HepG2 (cell line): ENCODE measurements at regions not wholly inside any gene's neighbourhood (a gene's known extent, or its start where the extent isn't known, plus 50 kb on each side); places are given as distances from the start of the nearest gene placed in this dataset.

ENCODE experiments used
- CBX5 ChIP-seq: sonication (generic); formaldehyde crosslinking; IDR thresholded peaks from 2 replicates; pipeline ENCODE4 v1.4.0; 2020; ENCODE audit warnings: missing genetic modification reagents, borderline replicate concordance
- CTCF ChIP-seq: sonication (generic); formaldehyde crosslinking; IDR thresholded peaks from 2 replicates; pipeline ENCODE4 v1.5.0; 2020; ENCODE audit warnings: mild to moderate bottlenecking, missing genetic modification reagents, moderate library complexity
- FOXJ3 ChIP-seq: sonication (generic); formaldehyde crosslinking; IDR thresholded peaks from 2 replicates; pipeline ENCODE4 v1.4.0; 2020; ENCODE audit warnings: missing genetic modification reagents, mild to moderate bottlenecking, borderline replicate concordance
- FOXP1 ChIP-seq, 2 experiments: fragments of 450-650 bp in 1 of 2; IDR thresholded peaks; 2 replicates each; pipeline ENCODE4 v1.6.1; 2017 to 2018; ENCODE audit warnings: antibody characterized with exemption in 1 of 2
- NPAS2 ChIP-seq: sonication (generic); formaldehyde crosslinking; IDR thresholded peaks from 2 replicates; pipeline ENCODE4 v1.8.0; 2022; ENCODE audit warnings: mild to moderate bottlenecking, missing genetic modification reagents, borderline replicate concordance
- PLRG1 ChIP-seq: fragments of 450-650 bp; conservative IDR thresholded peaks from 2 replicates; pipeline ENCODE4 v1.6.1; 2016
- POLR2A ChIP-seq, 2 experiments: IDR thresholded peaks; 2 replicates each; pipeline ENCODE4 v1.6.1; 2011; ENCODE audit warnings: low read depth in 2 of 2, low read length in 2 of 2, mild to moderate bottlenecking in 1 of 2, moderate library complexity in 1 of 2; ENCODE audit not compliant: insufficient read depth in 1 of 2
- POLR2AphosphoS2 ChIP-seq: IDR thresholded peaks from 2 replicates; pipeline ENCODE4 v1.6.1; 2011; ENCODE audit warnings: low read depth, low read length, improper control_type of control experiment
- PRDM10 ChIP-seq: sonication (generic); formaldehyde crosslinking; IDR thresholded peaks from 2 replicates; pipeline ENCODE4 v1.4.0; 2020; ENCODE audit warnings: low read depth, missing genetic modification reagents
- RNF2 ChIP-seq: fragments of 450-650 bp; conservative IDR thresholded peaks from 2 replicates; pipeline ENCODE4 v1.6.1; 2016; ENCODE audit warnings: low read depth
- SP1 ChIP-seq, 2 experiments: fragments of 450-650 bp in 1 of 2; sonication (generic) in 1 of 2; formaldehyde crosslinking in 1 of 2; IDR thresholded peaks; 2 replicates each; pipeline versions ENCODE4 v1.4.0 to v1.6.1; 2016 to 2020; ENCODE audit warnings: missing genetic modification reagents in 1 of 2
- TP53 ChIP-seq: sonication (generic); formaldehyde crosslinking; conservative IDR thresholded peaks from 2 replicates; pipeline ENCODE4 v1.4.0; 2020; ENCODE audit warnings: missing genetic modification reagents
- ZNF101 ChIP-seq: sonication (generic); formaldehyde crosslinking; IDR thresholded peaks from 2 replicates; pipeline ENCODE4 v1.4.0; 2020; ENCODE audit warnings: mild to moderate bottlenecking, low read depth, missing genetic modification reagents, borderline replicate concordance

- TF ChIP-seq FOXP1 (IDR thresholded peaks at IDR 0.05) = no peak
- no peak for TF ChIP-seq FOXP1 (CRISPR knock-in tag; IDR thresholded peaks at IDR 0.05)
- TF ChIP-seq PLRG1 = no peak
- TF ChIP-seq PRDM10 = no peak
- 0 out of 2 replicates have a peak, but pooled peaks have one; percentile 8 for TF ChIP-seq CTCF (CRISPR knock-in tag)
- TF ChIP-seq ZNF101 (CRISPR knock-in tag) = no peak
- TF ChIP-seq SP1 (IDR thresholded peaks at IDR 0.05) = no peak
- TF ChIP-seq SP1 (CRISPR knock-in tag; IDR thresholded peaks at IDR 0.05) = no peak
- no peak for TF ChIP-seq POLR2A (IDR thresholded peaks at IDR 0.05; ENCODE audit: insufficient read depth in 1 of 2, low read depth in 2 of 2, low read length in 2 of 2)
- TF ChIP-seq POLR2AphosphoS2 = no peak
- no peak; the same call in 1 of the 2 replicates for TF ChIP-seq CBX5 (CRISPR knock-in tag)
- TF ChIP-seq RNF2 = no peak
- no peak for TF ChIP-seq TP53 (CRISPR knock-in tag)
- TF ChIP-seq NPAS2 (CRISPR knock-in tag) = no peak
- TF ChIP-seq FOXJ3 (CRISPR knock-in tag) = no peak
Measured at GRCh38 chr7:45988405-45989057, 67.5 kb upstream of the IGFBP3 start.
